ENCODE measurements at regions not wholly inside any gene's neighbourhood (a gene's known extent, or its start where the extent isn't known, plus 50 kb on each side); places are given as distances from the start of the nearest gene placed in this dataset.

- peak; percentile 53 to 61 for DNase-seq (ENCODE audit: low read depth in 2 of 2)
- no peak for TF ChIP-seq CTCF (IDR thresholded peaks at IDR 0.05; ENCODE audit: low read depth, low read length)
- no peak overlapping the region for H3K4me3 ChIP-seq (replicated peaks in 1 of 2; ENCODE audit: low read depth in 2 of 2, low read length in 2 of 2)
Measured at GRCh38 chr3:111326144-111326995, 215.6 kb upstream of the CD96 start.

- no peak for DNase-seq (ENCODE audit: low read depth in 2 of 2)
- no peak for TF ChIP-seq CTCF (IDR thresholded peaks at IDR 0.05; ENCODE audit: low read depth, low read length)
Measured at GRCh38 chr3:111331306-111331705, 210.7 kb upstream of the CD96 start.

GRCh38 chr3:111331912-111332311 lies 210.1 kb upstream of the CD96 start:
- DNase-seq (ENCODE audit: low read depth in 2 of 2) = no peak
- TF ChIP-seq CTCF (IDR thresholded peaks at IDR 0.05; ENCODE audit: low read depth, low read length) = no peak

More at GRCh38 chr3:111331306-111331705, 210.7 kb upstream of the CD96 start:
- H3K4me3 ChIP-seq (replicated peaks in 1 of 2; ENCODE audit: low read depth in 2 of 2, low read length in 2 of 2) = no peak overlapping the region

GRCh38 chr3:111332488-111333080 lies 209.4 kb upstream of the CD96 start:
- no peak overlapping the region for H3K4me3 ChIP-seq (replicated peaks in 1 of 2; ENCODE audit: low read depth in 2 of 2, low read length in 2 of 2)
- TF ChIP-seq CTCF (IDR thresholded peaks at IDR 0.05; ENCODE audit: low read depth, low read length) = no peak
- DNase-seq (ENCODE audit: low read depth in 2 of 2) = no peak

More at GRCh38 chr3:111331912-111332311, 210.1 kb upstream of the CD96 start:
- H3K4me3 ChIP-seq (replicated peaks in 1 of 2; ENCODE audit: low read depth in 2 of 2, low read length in 2 of 2) = no peak overlapping the region

GRCh38 chr3:111333642-111334041 lies 208.4 kb upstream of the CD96 start:
- TF ChIP-seq CTCF (IDR thresholded peaks at IDR 0.05; ENCODE audit: low read depth, low read length) = no peak
- DNase-seq (ENCODE audit: low read depth in 2 of 2) = peak in 1 of 2 donors; percentile 42
- no peak overlapping the region for H3K4me3 ChIP-seq (replicated peaks in 1 of 2; ENCODE audit: low read depth in 2 of 2, low read length in 2 of 2)

- no peak overlapping the region for H3K4me3 ChIP-seq (replicated peaks in 1 of 2; ENCODE audit: low read depth in 2 of 2, low read length in 2 of 2)
- TF ChIP-seq CTCF (IDR thresholded peaks at IDR 0.05; ENCODE audit: low read depth, low read length) = no peak
- DNase-seq (ENCODE audit: low read depth in 2 of 2) = no peak
Measured at GRCh38 chr3:111335512-111336303, 206.3 kb upstream of the CD96 start.

Measured in cardiac fibroblast (primary cell).